Glutamatergic neuron (in vitro differentiated cells): ENCODE measurements at regions not wholly inside any gene's neighbourhood (a gene's known extent, or its start where the extent isn't known, plus 50 kb on each side); places are given as distances from the start of the nearest gene placed in this dataset.

ENCODE experiments used
- DNase-seq: peaks from one replicate; pipeline ENCODE4 v3.0.0; 2022
- H3K27ac Mint-ChIP-seq: one replicate; pipeline ENCODE4 v1.8.0; 2020; ENCODE audit warnings: mild to moderate bottlenecking, mixed read lengths, inconsistent platforms; ENCODE audit not compliant: unreplicated experiment
- H3K27me3 Mint-ChIP-seq: one replicate; pipeline ENCODE4 v1.8.0; 2020; ENCODE audit warnings: mild to moderate bottlenecking, moderate library complexity, mixed read lengths, inconsistent platforms; ENCODE audit not compliant: unreplicated experiment
- H3K36me3 Mint-ChIP-seq: one replicate; pipeline ENCODE4 v1.8.0; 2020; ENCODE audit warnings: mild to moderate bottlenecking, mixed read lengths, inconsistent platforms; ENCODE audit not compliant: unreplicated experiment
- H3K4me1 Mint-ChIP-seq: one replicate; pipeline ENCODE4 v1.8.0; 2020; ENCODE audit warnings: mild to moderate bottlenecking, low read depth, mixed read lengths, inconsistent platforms; ENCODE audit not compliant: unreplicated experiment
- H3K4me3 Mint-ChIP-seq: one replicate; pipeline ENCODE4 v1.8.0; 2020; ENCODE audit warnings: mild to moderate bottlenecking, mixed read lengths, inconsistent platforms; ENCODE audit not compliant: unreplicated experiment
- H3K9me3 Mint-ChIP-seq: one replicate; pipeline ENCODE4 v1.8.0; 2020; ENCODE audit warnings: mild to moderate bottlenecking, moderate library complexity, mixed read lengths, inconsistent platforms; ENCODE audit not compliant: unreplicated experiment
- CTCF ChIP-seq: fragments of 200-600 bp; sonication (generic); IDR thresholded peaks from one replicate; pipeline ENCODE4 v1.5.0; 2021; ENCODE audit not compliant: partially characterized antibody, unreplicated experiment

DNA sequence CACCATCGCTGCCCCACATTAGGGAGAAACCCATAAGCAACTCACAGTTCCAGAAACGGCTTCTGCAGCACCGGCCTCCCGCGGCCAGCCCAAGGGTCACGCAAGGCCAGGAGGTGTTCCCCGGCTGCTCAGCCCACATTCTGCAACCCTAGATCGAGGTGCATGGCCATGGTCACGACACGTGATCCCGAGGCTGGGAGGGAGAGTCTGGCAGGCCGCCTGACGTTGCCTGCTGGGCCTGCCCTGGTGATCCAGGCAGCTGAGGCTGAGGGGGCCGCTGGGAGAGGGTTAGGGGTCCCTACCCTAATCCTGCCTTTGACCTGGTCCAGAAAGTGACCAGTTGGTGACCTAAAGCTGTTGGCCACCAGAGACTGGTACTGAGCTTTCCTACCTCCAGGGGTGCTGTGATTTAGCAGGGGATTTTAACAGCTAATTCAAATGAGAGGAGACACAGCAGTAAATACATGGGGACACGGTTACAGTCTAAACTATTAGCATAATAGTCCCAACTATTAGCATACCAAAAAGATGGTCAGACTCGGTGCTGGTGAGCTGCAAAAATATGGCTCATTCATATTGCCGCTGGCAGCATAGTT lies 97.4 kb upstream of the CIBAR2 start:
- H3K27me3 Mint-ChIP-seq = peaks cover 8% of the 10 kb centered on the region
- no peaks in the 10 kb centered on the region for H3K36me3 Mint-ChIP-seq
- no peak for TF ChIP-seq CTCF
- peaks cover 24% of the 10 kb centered on the region for H3K4me1 Mint-ChIP-seq
- H3K9me3 Mint-ChIP-seq = peaks cover 11% of the 10 kb centered on the region
- H3K27ac Mint-ChIP-seq = no peak overlapping the region
- DNase-seq = no peak
- H3K4me3 Mint-ChIP-seq = no peak overlapping the region

- H3K27me3 Mint-ChIP-seq = peaks cover 10% of the 10 kb centered on the region
Observed at GRCh38 chr16:85210423-85211169, 98.3 kb upstream of the CIBAR2 start.

GRCh38 chr16:85211271-85211801 lies 99.1 kb upstream of the CIBAR2 start:
- Mint-ChIP-seq H3K27ac (no peak overlapping the region), H3K4me1 (peaks cover 23% of the 10 kb centered on the region), H3K4me3 (no peak overlapping the region), H3K36me3 (no peaks in the 10 kb centered on the region), H3K27me3 (peaks cover 5% of the 10 kb centered on the region), H3K9me3 (peaks cover 8% of the 10 kb centered on the region)
- DNase-seq = no peak
- no peak for TF ChIP-seq CTCF

More at GRCh38 chr16:85210423-85211169, 98.3 kb upstream of the CIBAR2 start:
- Mint-ChIP-seq H3K4me3 (no peak overlapping the region), H3K4me1 (peaks cover 26% of the 10 kb centered on the region), H3K9me3 (peaks cover 12% of the 10 kb centered on the region), H3K27ac (peak overlapping the region; percentile 38), H3K36me3 (no peaks in the 10 kb centered on the region)
- no peak for DNase-seq
- TF ChIP-seq CTCF = no peak

DNA sequence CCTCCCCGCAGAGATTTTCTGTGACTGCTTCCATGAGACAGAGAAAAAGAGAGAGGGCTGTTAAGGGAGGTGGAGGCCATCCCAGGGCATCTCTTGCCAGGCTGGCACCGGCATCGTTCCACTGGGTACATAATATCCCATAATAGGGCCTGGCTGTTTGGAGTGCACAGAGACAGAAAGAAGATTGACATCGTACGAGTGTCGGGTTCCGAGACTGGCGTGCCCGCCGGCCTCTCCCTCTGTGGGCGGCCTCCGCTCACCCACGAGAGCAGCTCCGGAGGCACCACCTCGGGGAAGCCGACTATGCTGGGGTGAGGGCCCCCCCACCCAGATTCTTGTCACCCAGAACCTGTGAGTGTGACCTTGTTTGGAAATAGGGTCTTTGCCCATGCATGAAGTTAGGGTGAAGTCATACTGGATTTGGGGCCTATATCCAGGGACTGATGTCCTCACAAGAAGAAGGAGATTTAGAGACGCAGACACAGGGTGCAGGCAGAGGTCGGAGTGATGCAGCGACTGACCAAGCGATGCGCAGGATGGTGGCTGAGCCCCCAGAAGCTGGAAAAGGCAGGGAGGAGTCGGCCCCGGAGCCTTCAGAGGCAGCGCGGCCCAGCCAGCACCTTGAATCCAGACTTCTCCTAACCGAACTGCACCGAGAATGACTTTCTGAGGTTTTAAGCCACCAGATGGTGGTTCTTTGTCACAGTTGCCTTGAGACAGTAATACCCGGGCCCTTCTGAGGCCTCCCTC lies 101.8 kb upstream of the CIBAR2 start:
- TF ChIP-seq CTCF = no peak
- no peak for DNase-seq
- H3K9me3 Mint-ChIP-seq = peaks cover 4% of the 10 kb centered on the region
- peaks cover 7% of the 10 kb centered on the region for H3K27me3 Mint-ChIP-seq
- peaks cover 25% of the 10 kb centered on the region for H3K4me1 Mint-ChIP-seq
- no peak overlapping the region for H3K27ac Mint-ChIP-seq
- no peaks in the 10 kb centered on the region for H3K36me3 Mint-ChIP-seq
- no peak overlapping the region for H3K4me3 Mint-ChIP-seq
